Islet precursor cell (in vitro differentiated cells): ENCODE measurements at regions not wholly inside any gene's neighbourhood (a gene's known extent, or its start where the extent isn't known, plus 50 kb on each side); places are given as distances from the start of the nearest gene placed in this dataset.
"Not testable (repeated sequence)": the region's sequence is repeated elsewhere in the genome, so short reads cannot be mapped to it uniquely, and the experiment has no call there.

Experiments
- DNase-seq: peaks from one replicate; pipeline ENCODE4 v3.0.0-alpha.2; 2018

GRCh38 chr9:6103911-6104310 is 88.5 kb upstream of the RANBP6 start:
- not testable (repeated sequence) for DNase-seq

GRCh38 chr9:6102336-6102987 is 87.0 kb upstream of the RANBP6 start:
- not testable (repeated sequence) for DNase-seq

DNA sequence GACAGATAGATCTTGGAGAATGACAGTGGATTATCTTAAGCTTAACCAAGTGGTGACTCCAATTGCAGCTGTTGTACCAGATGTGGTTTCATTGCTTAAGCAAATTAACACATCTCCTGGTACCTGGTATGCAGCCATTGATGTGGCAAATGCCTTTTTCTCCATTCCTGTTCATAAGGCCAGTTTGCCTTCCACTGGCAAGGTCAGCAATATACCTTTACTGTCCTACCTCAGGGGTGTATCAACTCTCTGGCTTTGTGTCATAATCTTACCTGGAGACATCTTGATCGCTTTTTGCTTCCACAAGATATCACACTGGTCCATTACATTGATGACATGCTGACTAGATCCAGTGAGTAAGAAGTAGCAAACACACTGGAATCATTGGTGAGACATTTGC is 86.3 kb upstream of the RANBP6 start:
- DNase-seq, result not testable (repeated sequence)

GRCh38 chr9:6099346-6099745 is 83.9 kb upstream of the RANBP6 start:
- DNase-seq, result not testable (repeated sequence)

DNA sequence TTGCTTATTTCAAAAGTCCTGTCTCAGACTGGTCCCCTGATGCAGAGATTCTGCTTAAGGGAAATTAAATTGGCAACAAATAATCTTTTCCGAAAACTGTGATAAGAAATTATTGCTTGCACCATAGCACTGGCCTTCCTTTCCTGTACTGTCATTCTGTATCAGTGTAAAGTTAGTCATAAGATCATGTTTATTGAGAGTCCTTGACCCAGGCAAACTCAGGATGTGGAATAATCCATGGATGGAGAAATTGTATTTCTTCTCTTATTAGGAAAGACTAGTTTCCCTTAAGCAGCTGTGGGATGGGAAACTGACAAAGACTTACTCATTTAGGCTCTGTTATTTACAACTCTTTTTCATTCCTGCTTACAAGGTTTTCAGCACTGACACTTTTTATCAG is 83.0 kb upstream of the RANBP6 start:
- DNase-seq, result no peak

- DNase-seq, result no peak
These were observed 81.4 kb upstream of the RANBP6 start for GRCh38 chr9:6096821-6097220.

DNA sequence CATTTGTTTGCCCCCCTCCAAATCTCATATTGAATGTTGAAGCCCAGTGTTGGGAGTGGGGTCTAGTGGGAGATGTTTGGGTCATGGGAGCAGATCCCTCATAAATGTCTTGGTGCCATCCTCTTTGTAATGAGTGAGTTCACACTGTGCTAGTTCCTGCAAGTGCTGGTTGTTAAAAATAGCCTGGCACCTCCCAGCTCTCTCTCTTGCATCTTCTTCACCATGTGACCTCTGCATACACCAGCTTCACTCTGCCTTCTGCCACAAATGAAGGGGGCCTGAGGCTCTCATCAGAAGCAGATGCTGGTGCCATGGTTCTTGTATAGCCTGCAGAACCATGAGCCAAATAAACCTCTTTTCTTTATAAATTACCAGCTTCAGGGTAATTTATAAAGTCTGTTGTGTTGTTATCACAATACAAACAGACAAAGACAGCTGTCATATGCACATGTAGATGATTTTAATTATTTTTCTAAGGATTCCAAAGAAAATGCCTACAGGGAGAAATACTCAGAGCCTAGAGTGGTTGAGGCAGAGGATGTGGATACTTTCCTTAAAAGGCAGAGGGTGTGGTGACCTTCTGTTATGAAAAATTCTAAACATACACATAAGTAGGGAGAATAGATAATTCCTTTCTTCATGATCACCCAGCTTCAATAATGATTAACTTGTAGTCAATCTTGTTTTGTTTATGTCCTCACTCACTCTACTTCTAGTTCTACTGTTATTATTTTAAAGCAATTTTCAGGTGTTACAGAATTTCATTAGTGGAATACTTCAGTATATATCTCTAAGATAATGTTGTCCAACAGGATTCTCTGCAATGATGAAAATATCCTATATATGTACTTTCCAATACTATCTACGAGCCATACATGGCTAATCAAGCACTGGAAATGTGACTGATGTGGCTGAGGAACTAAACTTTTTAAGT is 75.1 kb upstream of the RANBP6 start:
- DNase-seq, result no peak

GRCh38 chr9:6089300-6089699 is 73.9 kb upstream of the RANBP6 start:
- DNase-seq, result no peak

- no peak for DNase-seq
These were observed 70.7 kb upstream of the RANBP6 start for GRCh38 chr9:6086006-6086655.

GRCh38 chr9:6080154-6080716 is 64.8 kb upstream of the RANBP6 start:
- peak; percentile 99 for DNase-seq

GRCh38 chr9:6079386-6079785 is 64.0 kb upstream of the RANBP6 start:
- DNase-seq, result no peak

DNA sequence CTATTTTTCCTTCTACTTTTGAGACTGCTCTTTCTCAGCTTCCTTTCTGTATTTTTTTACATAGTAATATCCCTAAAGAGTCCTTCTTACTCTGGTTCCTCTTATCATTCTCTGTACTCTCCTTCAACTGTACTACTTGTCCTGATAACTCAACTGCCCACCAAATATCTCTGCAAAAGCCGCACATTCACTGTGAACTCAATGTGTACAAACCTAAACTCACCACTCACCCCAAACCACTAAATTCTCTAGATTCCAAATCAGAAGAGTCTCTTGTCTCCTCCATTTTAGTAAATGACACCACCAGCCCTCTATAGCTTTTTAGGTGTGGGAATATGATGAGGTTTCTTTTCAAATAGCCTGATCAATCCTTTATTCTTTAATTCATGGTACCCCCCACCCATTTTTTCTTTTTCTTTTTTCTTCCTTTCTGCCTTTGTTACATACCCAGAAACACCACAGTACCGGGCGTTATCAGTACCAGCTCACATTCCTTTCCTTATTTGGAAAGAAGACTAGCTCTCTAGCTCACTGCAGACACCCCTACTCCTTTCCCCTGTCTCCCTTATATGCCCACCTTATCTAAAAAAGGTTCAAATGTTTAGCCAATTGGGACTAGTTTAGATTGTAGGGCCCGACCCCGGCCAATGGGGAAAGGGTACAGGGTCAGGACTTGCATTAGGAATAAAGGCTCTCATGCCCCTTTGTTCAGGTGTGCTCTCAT is 63.1 kb upstream of the RANBP6 start:
- DNase-seq, result no peak

DNA sequence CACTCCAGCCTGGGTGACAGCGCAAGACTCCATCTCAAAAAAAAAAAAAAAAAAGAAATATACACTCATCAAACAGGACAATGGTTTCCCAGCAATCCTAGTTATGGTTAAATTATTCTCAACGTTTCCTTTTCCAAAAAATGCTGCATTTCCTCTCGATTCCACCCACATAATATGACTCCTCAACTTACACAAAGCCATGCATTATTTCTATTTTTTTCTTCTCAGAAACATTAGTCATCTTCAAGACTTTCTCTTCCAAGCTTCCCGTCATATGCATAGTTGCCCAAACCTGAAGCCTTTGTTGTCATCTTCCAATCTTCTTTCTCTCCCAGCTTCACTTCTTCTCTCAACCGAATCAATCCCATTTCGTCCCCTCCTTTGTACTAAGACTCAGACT is 61.4 kb upstream of the RANBP6 start:
- no peak for DNase-seq

GRCh38 chr9:6073731-6074130 is 58.3 kb upstream of the RANBP6 start:
- DNase-seq, result no peak

DNA sequence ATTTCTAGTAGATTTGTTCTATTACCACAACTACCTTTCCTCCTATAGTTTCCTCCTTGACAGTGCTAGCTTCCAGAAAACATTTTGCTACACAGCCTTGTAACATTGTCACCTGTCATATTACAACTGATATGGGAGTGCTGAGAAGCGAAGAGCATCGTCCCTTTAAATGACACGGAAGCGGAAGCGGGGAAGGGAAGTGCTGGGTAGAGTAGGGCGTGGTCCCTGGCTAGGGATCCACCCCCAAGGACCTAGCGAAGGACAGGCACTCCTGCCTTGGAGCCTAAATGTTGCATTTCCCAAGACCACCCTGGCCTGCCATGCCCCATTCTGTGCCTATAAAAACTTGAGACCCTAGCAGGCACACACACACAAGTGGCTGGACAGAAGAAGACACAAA is 57.4 kb upstream of the RANBP6 start:
- no peak for DNase-seq

DNA sequence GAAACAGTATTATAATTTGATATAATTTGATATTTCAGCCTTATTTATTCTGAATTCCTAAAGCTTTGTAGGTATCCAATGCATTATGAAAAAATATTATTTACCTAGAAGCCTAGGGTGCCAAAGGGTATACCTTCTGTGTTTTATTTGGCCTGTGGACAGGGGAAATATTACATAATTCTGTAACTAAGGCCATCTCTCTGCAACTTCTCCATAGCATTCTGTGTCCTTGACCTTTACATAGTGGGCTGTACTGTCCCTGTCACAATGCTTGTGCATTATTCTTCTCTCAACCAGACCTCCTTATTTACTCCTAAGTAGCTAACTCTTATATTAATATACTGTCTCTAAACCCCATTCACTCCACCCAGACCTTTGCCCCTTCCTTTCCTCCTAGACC is 57.0 kb upstream of the RANBP6 start:
- DNase-seq, result no peak

DNA sequence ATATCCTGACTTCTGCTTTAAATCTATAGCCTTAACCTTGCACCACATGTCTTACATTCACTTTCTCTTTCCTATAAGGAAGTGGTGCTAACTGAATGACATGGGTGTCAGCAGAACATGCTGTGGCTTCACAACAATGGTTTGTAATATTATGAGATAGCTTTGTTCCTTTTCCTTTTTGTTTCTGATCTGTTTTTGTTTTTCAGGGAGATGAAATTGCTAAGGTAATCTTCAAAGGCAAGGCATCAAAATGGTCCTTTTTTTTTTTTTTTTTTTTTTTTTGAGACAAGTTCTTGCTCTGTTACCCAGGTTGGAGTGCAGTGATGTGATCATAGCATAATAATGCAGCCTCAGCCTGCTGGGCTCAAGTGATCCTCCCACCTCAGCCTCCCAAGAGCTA is 53.6 kb upstream of the RANBP6 start:
- DNase-seq, result no peak

DNA sequence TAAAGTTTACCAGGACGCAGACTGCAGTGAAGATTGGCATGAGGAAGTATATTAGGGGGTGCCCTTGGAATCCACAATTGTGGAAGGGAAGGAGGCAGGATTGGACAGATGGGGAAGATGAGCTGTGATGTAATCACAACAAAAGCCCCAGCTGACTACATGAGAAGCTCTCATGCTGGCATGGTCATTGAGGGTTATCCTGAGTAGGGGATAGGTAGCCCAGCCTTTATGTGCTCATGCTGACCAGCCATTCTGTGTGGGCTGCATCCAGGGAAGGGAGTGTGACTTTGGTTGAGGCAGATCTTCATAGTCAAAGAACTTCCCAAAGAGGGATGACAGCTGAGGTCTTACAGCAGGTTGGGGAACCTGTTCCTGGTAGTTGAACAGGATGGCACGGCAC is 52.0 kb upstream of the RANBP6 start:
- no peak for DNase-seq
